KG1 (cell line): ENCODE measurements at regions not wholly inside any gene's neighbourhood (a gene's known extent, or its start where the extent isn't known, plus 50 kb on each side); places are given as distances from the start of the nearest gene placed in this dataset.
A peak's percentile ranks its signal among the peaks of the same experiment; 100 is the strongest.

Experiments used
- DNase-seq: peaks from one replicate; lab custom pipeline; 2025; lab: John Stamatoyannopoulos, UW

DNA sequence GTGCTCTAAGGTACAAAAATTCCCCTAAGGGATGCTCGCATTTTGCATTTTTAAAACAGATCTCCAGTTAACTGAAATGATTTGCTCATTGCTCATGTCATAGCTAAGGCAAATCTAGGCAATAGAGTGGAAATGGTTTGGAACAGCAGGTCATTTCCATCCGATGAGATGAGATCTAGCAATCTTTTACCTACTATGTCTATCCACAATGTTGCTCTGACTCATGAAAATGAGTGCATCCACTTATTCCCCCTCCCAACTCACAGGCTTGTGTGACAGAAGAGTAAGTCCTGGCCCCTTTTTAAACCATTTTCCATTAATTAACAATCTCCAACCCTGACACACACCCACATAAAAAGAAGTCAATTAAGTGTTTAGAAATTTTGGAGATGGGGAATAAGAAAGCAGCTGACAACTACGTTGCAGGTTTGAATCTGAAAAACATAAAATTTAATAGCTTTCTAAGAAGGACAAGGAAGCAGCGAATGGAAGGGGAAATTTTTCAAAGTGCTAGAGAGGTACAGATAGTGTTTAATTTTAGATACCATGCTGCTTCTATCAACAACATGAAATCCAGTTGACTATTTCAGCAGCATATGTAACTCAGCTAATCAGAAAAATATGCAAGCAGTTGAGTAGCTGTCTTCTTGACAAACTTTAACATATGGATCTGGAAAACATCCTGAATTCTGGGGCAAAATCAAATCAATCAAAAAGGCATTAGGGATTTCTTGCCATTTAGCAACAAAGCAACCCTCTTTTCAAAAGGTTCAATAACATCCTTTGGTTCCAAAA, 112.0 kb downstream of the TMCO5A start:
- DNase-seq: no peak

GRCh38 chr15:38048001-38048455, 113.6 kb downstream of the TMCO5A start:
- DNase-seq: no peak

DNA sequence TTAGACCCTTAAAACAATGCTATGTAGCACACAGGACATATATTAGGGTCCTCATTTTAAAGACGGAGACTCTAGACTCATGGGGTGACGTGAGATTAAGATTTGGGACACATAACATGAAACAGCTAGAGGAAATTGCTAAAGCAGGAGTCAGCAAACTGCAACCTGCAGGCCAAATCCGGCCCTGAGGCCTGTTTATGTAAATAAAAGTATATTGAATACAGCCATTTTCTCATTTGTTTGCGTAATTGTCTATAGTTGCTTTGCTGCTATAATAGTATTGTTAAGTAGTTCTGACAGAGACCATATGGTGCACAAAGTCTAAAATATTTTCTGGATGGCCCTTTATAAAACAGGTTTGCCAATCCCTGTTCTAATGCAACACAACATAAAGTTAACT, 115.5 kb downstream of the TMCO5A start:
- no peak for DNase-seq

DNA sequence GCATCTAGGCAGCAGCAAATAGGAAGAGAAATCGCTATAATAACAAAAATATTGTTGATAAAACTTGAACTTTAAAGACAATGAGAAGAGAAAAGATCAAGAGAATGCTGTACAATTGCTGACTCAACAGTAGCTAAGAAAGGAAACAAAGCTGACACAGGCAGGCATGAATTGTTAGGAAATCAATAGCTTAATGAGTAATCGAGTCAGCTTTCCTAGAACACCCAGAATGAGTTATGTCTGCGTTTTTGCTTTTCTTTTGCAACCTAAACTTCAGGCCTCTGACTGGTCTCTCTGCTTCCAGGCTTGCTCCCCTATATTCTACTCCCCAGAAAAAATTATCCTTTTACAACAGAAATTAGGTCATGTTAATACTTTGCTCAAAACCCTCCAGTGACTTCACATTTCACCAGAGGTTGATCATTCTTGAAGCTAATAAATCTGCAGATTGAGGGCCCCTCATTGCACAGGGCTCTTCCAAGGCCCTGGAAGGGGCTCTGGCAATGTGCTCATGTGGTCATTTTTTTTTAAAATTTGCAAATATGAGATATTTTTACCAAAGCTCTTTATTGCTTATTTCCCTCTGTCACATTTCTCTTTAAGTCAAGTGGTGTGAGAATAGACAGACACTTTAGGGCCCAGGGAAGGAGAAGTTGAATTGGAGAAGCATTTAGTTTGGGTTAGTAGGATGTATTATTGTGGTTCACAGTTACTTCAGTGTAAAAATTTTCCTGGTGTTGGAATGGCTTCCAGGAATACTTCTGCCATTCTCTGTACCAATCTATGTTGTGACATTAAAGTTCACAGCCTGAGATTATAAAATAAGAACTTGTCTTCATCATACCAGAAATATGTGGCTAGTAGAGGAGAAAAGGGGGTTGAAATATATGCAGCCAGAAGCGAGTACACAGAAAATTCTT, 116.3 kb downstream of the TMCO5A start:
- no peak for DNase-seq

DNA sequence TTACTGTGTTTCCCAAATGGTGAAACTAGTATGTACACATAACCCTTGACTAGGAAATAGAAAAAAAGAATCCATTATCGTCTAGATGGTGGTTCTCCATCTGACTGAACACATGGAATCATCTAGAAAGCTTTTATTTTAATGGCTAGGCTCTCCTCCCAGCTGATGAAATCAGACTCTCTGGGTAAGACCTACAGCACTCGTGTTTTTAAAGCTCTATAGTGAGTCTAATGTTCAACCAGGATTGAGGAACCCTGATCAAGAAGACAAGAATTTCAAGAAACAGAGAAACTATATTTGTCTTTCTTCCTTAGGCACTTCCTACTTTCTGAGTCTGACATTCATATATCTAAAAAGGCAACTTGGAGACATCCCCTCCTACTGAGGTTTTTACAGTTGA, 118.8 kb downstream of the TMCO5A start:
- DNase-seq: no peak

GRCh38 chr15:38053776-38054175, 119.3 kb downstream of the TMCO5A start:
- DNase-seq: no peak

DNA sequence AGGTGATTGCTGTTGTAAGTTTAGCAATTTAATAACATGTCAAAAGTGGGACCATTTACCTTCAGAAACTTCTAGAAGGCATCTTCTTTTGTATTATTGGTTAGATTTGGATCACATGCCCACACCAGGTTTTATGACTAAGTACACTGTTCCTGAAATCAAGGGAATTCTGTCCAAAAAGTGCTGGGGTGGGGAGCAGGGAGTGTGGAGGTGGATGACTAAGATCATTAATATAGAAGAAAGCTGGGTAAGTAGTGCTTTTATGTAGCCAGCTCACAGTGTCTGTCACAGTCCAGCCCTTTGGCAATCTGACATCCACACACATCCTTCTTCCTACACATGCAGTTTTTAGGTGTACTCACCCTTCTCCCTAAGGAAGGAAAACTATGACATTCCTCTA, 120.0 kb downstream of the TMCO5A start:
- DNase-seq: no peak

DNA sequence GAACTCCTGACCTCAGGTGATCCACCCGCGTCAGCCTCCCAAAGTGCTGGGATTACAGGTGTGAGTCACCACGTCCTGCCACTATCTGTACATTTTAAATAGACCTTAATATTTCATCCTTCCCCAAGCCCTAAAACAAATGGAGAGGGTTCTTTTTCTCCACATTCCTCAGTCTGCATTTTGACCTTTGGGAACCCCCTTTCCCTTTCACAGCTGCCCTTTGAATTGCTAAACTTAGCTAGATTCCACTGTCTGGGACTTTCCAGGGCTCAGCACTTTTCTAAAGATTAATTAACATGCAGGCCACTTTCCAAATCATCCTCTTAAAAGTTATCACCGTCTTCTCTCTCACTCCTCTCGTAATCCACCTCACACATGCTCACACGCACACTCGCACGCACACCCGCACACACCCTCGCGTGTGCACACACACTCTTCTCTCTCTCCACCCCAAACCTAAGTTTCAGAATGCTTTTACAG, 124.2 kb downstream of the TMCO5A start:
- no peak for DNase-seq

DNA sequence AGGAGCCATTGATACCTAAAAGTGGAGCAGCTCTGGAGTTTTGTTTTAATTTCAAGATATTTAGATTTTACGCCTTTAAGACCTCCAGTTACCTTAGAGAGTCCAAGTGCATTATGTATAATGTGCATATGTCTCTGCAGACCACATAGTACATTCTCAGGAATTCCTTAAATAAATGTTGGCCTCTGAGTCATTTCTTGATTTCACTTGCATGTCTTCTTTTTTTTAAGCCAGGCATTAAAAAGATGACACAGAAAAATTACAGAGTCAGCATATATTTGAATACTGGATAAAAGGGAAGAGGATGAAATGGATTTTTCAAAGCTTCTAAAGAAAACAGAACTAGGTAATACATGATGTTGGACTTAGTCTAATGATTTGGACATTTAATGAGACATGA, 125.2 kb downstream of the TMCO5A start:
- no peak for DNase-seq

DNA sequence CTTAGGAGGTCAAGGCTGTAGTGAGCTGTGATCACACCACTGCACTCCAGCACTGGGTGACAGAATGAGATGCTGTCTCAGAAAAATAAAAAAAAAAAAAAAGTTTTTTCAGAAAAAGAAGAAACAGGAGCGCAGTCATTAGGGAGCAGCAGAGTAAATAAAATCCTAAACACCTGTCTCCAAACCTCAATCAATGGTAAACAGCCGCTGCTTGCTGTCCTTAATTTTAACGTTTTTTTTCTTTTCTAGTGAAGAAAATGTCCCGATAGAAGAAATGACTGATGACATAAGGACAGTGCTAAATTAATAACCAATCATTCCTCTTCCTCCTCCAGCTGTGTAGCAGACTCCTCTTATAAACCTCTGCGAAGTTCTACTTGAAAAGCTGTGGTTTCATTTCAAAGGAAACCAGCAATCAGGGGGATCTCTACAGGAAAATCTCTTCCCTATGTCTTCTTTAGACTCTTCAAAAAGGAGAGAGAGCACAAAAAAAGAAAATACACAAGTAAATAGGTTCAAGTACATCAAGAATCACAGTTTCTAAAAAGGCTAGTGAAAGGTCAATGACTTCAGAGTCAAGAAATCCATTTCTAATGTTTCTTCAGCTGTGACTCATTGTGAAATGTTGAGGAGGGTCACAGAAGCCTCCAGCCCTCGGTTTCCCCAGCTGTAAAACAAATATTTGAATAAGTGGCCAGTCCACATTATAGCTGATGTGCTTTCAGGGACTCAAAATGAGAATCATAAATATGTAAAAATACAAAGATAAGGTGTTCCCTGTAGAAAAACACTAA, 127.6 kb downstream of the TMCO5A start:
- DNase-seq: no peak

DNA sequence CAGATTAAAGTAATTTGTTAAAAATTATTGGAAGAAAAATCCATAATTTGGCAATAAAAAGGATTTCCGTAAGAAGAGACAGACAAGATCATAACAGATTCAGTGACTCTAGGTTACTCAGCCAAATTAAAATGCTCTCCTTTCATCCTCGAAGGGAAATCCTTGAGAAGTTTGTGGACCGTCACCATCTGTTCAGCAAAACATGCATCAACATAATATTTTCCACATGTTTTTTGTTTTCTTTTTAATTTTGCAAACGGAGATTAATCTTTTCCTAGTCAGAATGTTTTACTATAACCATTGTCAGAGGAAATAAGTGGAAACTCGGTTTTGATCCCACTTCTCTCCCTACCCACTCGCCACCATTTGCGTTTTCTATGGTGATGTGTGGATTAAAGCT, 128.3 kb downstream of the TMCO5A start:
- no peak for DNase-seq

GRCh38 chr15:38065721-38066345, 131.4 kb downstream of the TMCO5A start:
- no peak for DNase-seq

GRCh38 chr15:38066612-38067011, 132.2 kb downstream of the TMCO5A start:
- no peak for DNase-seq

DNA sequence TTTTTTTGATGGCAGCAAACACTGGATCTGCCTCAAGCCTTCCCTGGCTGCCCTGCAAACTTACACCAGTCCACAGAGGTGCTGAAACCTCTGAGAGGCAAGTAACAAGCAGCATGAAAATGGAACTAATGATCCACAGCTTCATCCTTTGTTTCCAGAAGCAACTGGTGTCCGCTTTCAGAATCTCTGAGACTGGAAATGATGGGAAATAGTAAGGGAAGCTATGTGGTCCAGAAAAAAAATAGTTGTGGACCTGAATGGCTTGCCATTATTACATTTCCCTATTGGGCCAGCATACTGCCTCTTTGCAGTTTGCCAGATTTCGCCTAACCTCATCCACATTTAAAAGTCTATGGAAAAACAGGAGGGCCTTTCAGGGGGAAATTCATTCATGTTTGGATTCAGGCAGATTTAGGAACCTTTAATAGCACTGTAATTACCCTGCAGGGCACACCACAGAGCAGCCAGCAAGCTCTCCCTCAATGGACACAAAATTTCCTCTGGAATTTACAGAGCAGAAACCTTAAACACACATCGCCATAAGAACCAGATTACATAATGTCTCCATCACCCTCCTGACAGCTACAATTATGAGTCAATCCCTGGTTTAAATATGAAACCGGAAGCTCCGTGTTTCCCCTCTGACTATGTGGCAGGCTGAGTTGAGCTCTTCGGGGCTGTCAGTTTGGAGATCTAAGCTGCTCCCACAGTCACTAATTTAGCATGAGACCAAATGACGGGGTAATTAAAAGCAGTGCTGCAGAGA, 134.4 kb downstream of the TMCO5A start:
- no peak for DNase-seq

DNA sequence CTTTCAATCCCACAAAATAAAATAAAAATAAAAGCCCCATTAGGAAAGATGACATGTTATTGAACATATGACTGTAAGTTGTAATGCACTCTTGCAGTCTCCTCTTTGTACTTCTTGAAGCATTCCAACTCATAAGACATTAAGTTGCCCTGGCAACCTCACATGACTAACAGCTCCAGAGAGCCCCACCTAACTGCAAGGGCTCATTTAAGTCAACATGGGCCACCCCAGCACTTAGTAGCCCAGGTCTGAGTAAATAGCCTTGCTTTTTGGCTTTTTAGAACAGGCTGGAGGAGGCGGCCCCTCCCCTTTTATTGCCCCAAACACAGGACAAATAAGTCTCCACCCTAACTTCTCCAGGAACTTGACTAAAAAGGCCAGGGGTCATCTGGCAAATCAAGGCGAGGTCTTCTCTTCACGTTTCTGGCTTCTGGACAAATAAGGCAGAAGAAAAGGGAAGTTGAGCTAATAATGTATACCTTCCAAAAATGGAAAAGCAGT, 135.1 kb downstream of the TMCO5A start:
- DNase-seq: no peak

DNA sequence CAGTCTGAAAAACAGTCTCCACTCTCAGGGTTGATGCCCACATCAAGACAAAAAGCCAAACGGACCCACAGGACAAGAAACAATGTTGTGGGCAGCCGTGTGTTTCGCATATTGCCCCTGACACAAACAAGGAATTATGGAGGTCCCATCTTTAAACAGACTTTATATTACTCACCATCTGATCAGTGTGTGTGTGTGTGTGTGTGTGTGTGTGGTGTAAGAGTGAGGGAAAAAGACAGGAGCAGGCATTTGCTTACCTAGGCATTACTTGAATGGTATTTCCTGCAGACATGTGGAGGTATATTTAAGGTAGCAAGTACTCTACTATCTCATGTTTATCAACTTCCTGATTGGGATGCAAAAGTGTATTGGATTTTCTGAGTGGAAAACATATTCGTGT, 136.3 kb downstream of the TMCO5A start:
- DNase-seq: no peak

- no peak for DNase-seq
These were observed 137.0 kb downstream of the TMCO5A start for GRCh38 chr15:38071211-38071972.

GRCh38 chr15:38072007-38072347, 137.5 kb downstream of the TMCO5A start:
- no peak for DNase-seq

DNA sequence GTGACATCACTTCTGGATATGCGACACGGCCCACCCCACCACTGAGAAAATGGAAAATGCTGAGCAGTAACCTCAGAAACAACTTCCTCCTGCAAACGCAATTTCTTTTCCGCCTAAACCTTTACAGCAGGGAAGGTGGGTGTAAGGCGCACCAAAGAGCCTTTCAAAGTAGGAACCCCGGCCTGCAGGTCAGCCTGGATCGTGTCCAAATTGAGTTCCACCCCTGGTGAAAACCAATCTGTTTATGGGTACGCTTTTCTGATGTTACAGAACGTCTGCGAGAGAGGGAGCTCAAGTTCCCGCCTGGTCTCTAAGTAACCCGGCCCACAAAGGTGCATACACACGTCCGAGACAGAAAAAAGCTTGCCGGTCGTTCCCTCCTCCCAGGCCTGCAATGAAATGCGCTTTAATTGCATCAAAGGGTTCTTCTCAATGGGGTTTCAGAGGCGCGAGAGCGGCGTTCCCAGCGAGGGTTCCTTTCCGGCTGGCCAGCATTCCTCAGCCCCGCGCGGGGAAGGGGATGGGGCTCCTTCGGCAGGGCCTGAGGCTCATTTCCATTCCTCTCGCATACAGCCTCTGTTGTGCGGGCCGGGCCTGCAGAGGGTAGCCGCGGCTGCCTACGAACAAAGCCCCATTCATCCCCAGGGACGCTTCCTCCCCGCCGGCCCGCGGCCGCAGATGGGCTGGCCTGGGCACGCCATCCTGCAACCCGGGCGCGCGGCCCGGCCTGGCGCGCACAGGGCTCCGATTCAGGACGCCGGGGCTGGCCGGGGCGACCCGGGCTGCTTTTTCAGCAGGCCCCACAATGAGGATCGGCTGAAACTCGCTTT, 138.1 kb downstream of the TMCO5A start:
- DNase-seq: peak; percentile 31
